NCI-H1092 treated with DMSO at 0.1 percent for 48 hours (cell line): ENCODE measurements at regions not wholly inside any gene's neighbourhood (a gene's known extent, or its start where the extent isn't known, plus 50 kb on each side); places are given as distances from the start of the nearest gene placed in this dataset.
"Not testable (repeated sequence)": the region's sequence is repeated elsewhere in the genome, so short reads cannot be mapped to it uniquely, and the experiment has no call there.

Source experiments
- DNase-seq: peaks from one replicate; lab custom pipeline; 2025; lab: John Stamatoyannopoulos, UW

- no peak for DNase-seq
Measured at GRCh38 chr22:35183917-35184316, 73.4 kb upstream of the HMGXB4 start.

- DNase-seq = no peak
Measured at GRCh38 chr22:35186492-35186891, 70.8 kb upstream of the HMGXB4 start.

DNA sequence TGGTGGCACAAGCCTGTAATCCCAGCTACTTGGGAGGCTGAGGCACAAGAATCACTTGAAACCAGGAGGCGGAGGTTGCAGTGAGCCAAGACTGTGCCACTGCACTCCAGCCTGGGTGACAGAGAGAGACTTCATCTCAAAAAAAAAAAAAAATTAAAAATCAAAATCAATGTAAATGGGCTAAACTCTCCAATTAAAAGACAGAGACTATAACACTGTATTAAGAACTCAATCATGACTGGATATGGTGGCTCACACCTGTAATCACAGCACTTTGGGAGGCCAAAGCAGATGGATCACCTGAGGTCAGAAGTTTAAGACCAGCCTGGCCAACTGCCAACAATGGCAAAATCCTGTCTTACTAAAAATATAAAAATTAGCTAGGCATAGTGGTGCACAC is 68.4 kb upstream of the HMGXB4 start:
- not testable (repeated sequence) for DNase-seq

GRCh38 chr22:35189559-35189958 is 67.7 kb upstream of the HMGXB4 start:
- DNase-seq = no peak

DNA sequence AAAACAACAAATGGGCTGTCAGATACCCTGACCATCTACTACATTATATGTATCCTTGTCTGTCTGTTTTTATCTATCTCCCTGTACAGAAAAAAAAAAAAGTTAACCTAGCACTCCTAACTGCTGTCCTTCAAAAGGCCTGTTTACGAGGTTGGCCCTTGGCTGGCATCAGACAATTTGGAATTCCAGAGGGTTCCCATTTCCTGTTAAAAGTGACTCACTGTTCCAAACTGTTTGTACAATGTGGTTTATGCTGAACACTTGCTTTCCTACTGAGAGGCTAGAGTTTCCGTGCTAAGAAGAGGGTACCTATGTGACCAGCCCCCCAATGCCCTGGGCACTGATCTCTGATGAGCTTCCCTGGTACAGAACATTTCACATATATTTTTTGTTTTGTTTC is 65.9 kb upstream of the HMGXB4 start:
- no peak for DNase-seq

DNA sequence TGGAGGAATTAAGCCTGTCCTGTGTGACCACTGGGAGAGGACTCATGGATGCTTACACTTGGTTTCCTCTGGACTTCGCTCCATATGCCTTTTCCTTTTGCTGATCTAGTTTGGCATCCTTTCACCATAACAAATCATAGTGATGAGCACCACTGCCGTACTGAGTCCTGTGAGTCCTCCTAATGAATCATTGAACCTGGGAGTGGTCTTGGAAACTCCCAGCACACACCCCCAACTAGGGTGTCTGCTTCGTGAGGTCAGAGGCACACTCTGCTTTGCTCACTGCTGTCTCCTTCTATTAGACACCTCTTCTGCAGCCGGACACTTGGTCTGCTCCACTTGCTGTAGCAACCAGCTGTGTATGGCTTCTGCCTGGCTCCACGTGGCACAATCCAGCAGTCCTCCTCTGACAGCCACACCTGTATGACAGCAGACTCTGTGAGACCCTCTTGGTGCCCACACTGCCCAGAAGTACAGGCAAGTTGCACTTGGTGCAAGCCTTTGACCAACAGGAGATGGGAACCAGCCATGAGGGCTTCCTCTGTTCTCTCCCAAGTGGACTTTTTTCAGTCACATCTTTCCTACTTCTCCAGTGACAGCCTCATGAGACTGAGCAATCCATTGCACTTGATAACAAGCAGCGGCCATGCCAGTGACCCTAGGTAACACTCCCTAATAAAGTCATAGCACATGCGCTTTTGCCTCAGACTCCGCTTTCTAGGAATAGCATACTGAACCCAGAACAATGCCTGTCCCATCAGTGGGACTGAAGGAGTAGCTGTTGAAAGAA is 65.0 kb upstream of the HMGXB4 start:
- DNase-seq = no peak

- DNase-seq = no peak
Measured at GRCh38 chr22:35195226-35195625, 62.1 kb upstream of the HMGXB4 start.

DNA sequence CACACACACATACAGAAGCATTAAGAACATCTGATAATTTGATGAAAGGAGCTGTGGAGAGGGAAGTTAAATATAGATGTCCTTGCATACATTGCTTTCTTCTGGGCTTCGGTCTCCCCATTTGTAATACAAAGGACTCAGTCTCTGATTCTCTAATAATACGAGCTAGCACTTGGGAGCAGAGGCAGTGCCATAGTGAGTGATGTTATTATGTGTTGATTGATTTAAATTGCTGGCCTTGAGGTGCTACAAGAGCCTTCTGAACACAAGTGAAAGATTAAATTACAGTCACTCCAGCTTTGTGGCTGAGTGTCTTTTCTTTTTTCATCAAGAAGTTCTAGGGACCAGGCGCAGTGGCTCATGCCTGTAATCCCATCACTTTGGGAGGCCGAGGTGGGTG is 61.5 kb upstream of the HMGXB4 start:
- DNase-seq = no peak

GRCh38 chr22:35197071-35197470 is 60.2 kb upstream of the HMGXB4 start:
- no peak for DNase-seq

- DNase-seq = no peak
Measured at GRCh38 chr22:35197886-35198285, 59.4 kb upstream of the HMGXB4 start.

DNA sequence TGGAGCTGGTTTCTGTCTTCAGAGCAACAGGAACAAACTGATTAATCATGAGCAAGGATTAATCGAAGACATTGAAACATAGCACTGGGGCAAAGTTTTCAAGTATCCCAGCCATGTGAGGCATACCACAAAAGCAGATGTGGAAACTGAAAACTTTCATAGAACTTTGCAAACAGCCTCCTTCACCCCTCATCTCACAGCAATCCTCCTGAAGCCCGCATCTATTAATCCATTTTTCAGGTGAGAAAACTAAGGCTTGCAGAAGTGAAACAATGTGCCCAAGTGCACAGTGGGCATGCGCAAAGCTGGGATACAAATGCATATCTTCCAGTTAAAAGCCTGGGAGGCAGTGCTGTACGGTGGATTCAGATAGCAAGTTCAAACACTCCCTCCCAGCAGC is 58.6 kb upstream of the HMGXB4 start:
- no peak for DNase-seq

GRCh38 chr22:35202376-35202775 is 54.9 kb upstream of the HMGXB4 start:
- DNase-seq = no peak

- DNase-seq = no peak
Measured at GRCh38 chr22:35203583-35203982, 53.7 kb upstream of the HMGXB4 start.

DNA sequence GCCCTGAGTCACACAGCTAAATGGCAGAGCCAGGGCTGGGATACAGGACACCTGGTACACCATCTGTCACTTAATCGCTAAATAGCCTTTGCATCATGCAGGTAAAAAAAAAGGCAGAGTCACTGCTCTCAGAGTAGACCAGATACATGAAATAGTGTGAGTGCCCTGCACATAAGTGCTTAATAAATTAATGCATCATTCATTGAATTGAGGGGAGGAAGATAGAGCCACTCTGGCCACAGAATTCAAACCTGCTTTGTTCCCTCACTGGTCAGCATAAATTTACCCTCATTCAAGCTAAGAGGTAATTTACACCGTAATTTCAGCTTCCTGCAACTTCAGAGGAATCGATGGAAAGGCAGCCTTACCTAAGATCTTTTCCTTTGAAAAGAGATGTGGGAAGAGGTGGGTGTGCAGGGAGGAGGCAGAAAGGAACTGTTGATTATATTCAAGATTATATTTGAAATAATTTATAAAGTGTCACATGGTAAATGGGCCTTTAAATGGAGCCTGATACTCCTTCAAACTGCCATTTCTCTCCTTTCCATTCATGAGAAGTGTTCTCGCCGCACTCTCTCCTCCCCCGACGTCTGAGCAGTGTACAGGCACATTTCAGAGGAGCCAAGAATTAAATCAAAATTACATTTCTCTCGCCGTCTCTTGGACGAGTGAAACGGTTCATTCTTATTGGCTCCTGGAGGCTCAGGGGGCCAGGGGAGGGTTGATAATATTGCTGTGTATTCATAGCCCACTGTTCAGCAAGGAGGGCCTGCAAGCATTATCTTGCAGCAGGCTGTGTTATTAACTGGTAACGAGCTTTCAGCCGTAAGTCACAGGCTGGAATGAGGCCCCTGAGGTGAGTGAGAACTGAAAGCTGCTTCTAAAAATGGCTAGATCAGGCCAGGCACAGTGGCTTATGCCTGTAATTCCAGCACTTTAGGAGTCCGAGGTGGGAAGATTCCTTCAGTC is 52.2 kb upstream of the HMGXB4 start:
- peak; percentile 18 for DNase-seq

GRCh38 chr22:35205961-35206360 is 51.3 kb upstream of the HMGXB4 start:
- no peak for DNase-seq

DNA sequence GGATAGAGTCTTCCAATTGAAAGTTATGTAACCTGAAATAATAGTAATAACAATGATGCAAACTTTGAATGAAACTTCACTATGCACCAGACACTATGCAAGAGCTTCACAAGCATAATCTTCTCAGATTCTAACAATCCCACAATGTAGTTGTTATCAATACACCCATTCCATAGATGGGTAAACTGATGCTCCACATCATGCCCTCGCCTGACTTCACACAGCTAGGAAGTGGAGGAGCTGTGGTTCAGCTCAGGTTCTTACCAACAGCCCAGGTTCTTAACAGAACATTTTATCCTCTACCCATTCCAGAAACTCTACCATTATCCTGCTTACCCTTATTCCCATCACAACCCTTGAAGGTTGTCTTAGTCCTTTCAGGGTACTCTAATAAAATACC is 50.4 kb upstream of the HMGXB4 start:
- no peak for DNase-seq
